ENCODE measurements at regions not wholly inside any gene's neighbourhood (a gene's known extent, or its start where the extent isn't known, plus 50 kb on each side); places are given as distances from the start of the nearest gene placed in this dataset.
"Not testable (repeated sequence)": the region's sequence is repeated elsewhere in the genome, so short reads cannot be mapped to it uniquely, and the experiment has no call there.

DNA sequence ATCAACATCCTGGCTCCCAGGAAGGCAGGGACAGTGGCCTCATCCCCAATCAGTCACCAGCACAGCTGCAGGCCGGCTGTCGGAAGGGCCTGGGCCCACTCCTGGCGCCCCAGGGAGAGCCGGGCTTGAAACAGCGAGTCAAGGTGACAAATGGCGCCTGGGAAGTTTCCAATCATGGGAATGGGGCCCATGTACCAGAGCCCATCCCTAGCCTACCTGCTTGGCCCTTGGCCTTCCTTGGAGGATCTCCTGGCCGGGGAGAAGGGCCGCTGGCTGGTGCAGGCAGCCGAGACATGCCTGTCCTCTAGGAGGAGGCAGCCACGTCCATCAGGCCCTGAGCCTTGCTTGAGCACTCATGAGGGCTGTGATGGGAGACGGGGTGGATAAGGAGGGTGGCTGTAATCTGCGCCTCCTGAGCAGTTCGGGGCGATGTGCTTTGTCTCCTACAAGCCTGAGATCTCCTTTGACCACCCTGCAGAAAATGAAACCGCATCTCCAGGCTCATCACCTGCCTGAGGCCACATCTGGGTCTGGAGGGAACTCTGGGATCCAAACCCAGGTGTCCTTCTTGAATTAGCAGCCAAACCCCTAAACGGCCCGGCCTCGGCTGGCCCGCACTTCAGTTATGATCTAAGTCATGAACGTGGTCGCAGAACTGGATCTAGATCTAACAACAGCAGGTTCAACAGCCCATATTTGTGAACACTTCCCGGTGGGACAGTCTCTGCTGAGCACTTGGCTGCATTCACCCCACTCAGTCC is 862.0 kb downstream of the TBC1D22A start:
- DNase-seq = no peak
- no peaks in the 10 kb centered on the region for H3K27me3 ChIP-seq (ENCODE audit: control insufficient read depth, insufficient read depth, low read length)
- H3K36me3 ChIP-seq (replicated peaks; ENCODE audit: control insufficient read depth, insufficient read depth, low read length) = no peaks in the 10 kb centered on the region
- no peak overlapping the region for H3K4me3 ChIP-seq (ENCODE audit: insufficient read depth, low read depth, low read length)

DNA sequence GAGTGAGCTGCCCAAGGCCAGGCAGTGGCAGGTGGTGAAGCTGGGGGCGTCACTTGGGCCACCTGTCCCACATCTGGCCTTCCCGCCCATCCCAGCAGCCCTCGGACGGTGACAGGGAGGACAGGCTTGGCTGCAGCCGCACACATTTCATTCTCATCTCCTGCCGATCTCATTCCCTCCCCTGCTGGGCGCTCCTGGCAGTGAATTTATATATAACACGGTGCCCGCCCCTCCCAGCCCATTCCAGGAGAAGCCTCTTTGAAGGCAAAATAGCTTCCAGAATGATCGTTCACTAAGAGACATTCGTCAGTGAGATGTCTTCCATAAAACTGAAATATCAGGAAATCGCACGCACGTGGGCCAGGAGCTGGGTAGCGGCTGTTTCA is 861.3 kb downstream of the TBC1D22A start:
- no peak for DNase-seq
- Histone ChIP-seq H3K27me3 (ENCODE audit: control insufficient read depth, insufficient read depth, low read length) (no peaks in the 10 kb centered on the region), H3K36me3 (replicated peaks; ENCODE audit: control insufficient read depth, insufficient read depth, low read length) (no peaks in the 10 kb centered on the region), H3K4me3 (ENCODE audit: insufficient read depth, low read depth, low read length) (no peak overlapping the region)

DNA sequence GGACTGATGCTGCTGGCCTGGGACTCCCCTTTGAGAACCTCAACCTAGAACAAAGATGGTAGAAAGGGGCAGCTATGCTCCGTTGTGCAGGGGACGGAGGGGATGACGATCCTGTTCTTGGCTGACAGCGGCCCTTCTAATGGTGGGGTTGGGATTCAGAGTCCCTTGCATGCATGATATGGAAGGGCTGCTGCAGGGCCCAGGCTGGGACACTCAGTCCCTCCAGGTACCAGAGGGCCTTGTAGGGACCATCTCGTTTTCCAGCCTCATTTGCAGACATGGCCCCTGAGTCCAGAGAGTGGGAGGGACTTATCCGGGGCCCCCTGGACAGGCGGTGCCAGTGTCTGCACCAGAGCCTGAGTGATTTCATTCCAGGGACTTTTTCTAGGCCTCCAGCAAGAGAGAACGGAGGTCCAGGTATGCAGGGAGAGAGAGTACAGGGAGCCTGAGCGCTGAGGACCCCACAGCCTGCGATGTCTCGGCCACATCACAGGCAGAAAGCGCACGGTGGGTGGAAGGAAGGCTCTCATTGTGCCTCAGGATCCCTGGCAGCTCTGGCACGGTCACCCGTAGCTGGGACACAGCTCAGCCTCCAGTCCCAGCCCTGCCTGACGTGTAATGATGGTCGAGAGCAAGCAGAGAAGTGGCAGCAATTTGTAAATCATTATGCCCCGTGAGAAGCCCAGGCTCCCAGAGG is 860.8 kb downstream of the TBC1D22A start:
- no peak for DNase-seq
- no peak overlapping the region for H3K4me3 ChIP-seq (ENCODE audit: insufficient read depth, low read depth, low read length)

DNA sequence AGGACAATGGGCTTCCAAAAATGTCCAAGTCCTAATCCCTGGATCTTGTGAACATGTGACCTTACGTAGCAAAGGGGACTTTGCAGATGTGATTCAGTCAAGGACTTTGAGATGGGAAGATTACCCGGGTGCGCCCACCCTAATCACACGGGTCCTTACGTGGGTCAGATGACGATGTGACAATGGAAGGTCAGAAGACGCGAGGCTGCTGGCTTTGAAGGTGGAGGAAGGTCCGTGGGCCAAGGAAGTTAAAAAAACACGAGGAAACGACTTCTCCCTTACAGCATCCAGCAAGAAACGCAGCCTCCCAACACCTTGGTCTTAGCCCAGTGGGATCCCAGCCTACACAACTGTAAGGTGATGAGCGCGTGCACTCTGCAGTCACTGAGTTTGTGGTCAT is 860.1 kb downstream of the TBC1D22A start:
- H3K4me3 ChIP-seq (ENCODE audit: insufficient read depth, low read depth, low read length) = no peak overlapping the region
- H3K27me3 ChIP-seq (ENCODE audit: control insufficient read depth, insufficient read depth, low read length) = no peaks in the 10 kb centered on the region
- DNase-seq = no peak
- no peaks in the 10 kb centered on the region for H3K36me3 ChIP-seq (replicated peaks; ENCODE audit: control insufficient read depth, insufficient read depth, low read length)

More for the DNA sequence above, 860.8 kb downstream of the TBC1D22A start:
- no peaks in the 10 kb centered on the region for H3K36me3 ChIP-seq (replicated peaks; ENCODE audit: control insufficient read depth, insufficient read depth, low read length)
- H3K27me3 ChIP-seq (ENCODE audit: control insufficient read depth, insufficient read depth, low read length) = no peaks in the 10 kb centered on the region

DNA sequence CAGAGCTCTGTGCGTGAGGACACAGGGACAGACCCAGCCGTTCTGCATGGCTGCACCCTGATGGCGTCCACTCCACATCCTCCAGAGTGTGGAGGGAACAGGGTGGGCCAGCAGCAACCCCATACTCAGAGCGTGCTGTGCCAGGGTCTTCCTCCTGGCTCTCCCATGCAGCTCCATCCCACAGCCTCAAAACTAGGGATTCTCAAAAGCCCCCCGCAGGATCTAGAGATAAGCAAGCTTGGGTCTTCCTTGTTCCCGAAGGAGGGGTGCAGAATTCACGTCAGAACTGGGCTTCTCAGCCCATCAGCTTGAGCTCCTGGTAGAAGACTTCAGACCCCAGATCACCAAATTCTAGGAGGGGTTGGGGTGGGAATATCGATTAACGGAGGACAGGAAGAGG is 858.8 kb downstream of the TBC1D22A start:
- DNase-seq = no peak
- H3K4me3 ChIP-seq (ENCODE audit: insufficient read depth, low read depth, low read length) = no peak overlapping the region
- H3K36me3 ChIP-seq (replicated peaks; ENCODE audit: control insufficient read depth, insufficient read depth, low read length) = no peaks in the 10 kb centered on the region
- H3K27me3 ChIP-seq (ENCODE audit: control insufficient read depth, insufficient read depth, low read length) = no peaks in the 10 kb centered on the region

DNA sequence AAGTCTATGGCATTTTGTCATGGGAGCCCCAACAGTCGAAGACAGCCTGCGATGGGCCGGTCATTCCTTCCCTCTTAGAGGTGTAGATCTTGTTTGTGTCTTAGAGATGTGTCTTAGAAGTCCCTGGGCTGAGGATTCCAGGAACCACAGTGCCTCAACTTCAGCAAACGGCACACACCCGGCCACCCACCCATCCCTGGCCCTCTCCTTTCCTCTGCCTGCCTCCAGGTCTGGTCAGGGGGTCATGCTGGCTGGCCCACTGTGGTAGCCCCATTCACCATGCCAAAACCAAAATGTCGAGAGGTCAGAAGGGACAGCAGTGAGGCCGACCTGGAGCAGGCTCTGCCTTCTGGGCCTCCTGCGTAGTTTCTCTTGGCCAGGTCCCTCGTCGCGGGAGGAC is 857.9 kb downstream of the TBC1D22A start:
- no peaks in the 10 kb centered on the region for H3K36me3 ChIP-seq (replicated peaks; ENCODE audit: control insufficient read depth, insufficient read depth, low read length)
- no peak overlapping the region for H3K4me3 ChIP-seq (ENCODE audit: insufficient read depth, low read depth, low read length)
- no peak for DNase-seq
- no peaks in the 10 kb centered on the region for H3K27me3 ChIP-seq (ENCODE audit: control insufficient read depth, insufficient read depth, low read length)

DNA sequence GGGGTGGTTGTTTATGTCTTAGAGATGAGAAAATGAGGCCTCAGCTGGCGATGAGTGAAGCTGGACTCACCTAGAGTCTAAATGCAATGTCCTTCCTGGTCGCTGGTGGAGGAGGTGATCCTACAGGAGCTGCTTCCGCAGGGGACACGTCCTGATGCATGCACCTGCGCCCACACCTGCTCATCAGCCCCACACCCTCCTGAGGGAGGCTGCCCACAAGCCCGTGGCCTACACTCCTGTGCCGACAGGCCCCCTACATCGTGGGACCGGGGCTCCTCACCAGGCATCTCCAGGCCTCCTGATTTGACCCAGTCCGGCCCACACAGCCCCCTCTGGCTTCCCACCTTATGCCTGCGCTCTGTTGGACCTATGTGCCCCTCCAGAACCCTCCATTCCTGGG is 857.2 kb downstream of the TBC1D22A start:
- no peak for DNase-seq

DNA sequence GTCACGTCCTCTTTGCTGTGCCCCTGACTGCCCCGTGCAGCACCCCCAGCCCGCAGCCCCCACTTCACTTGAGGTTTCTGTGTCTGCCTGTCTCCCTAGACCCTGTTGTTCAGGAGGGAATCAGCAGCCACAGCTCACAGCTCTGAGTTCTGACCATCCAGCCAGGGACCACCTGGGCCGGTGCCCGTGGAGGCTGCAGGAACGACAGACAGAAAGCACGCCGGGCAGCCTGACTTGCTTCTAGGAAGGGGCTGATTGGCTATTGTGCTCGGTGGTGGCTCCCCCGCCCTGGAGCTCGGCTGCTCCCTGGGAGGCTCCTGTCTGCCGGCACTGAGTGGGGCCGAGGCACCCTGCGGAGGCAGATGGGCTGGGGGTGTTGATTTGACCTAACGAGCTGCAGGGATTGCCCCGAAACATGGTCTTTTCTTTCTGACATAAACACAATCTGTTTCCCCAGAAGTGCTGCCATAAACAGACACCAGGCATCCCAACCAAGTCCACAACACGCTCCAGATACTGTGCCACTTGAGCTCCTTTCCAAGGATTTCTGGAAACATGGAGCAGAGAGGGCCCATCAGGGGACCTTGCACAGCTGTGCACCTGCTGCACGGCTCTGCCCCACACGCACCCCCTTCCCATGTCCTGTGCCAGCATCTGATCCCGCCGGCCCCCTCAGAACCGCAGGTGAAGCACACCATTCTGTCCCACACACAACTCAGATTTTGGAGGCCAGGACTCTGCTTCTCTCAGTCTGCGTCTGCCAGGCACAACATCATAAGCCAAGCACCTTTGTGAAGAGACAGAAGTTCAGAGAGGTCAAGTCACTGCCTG is 855.9 kb downstream of the TBC1D22A start:
- DNase-seq = peak; percentile 73
- Histone ChIP-seq H3K27me3 (ENCODE audit: control insufficient read depth, insufficient read depth, low read length) (no peaks in the 10 kb centered on the region), H3K36me3 (replicated peaks; ENCODE audit: control insufficient read depth, insufficient read depth, low read length) (no peaks in the 10 kb centered on the region), H3K4me3 (ENCODE audit: insufficient read depth, low read depth, low read length) (no peak overlapping the region)

More for the DNA sequence above, 857.2 kb downstream of the TBC1D22A start:
- no peaks in the 10 kb centered on the region for H3K36me3 ChIP-seq (replicated peaks; ENCODE audit: control insufficient read depth, insufficient read depth, low read length)
- H3K4me3 ChIP-seq (ENCODE audit: insufficient read depth, low read depth, low read length) = no peak overlapping the region
- no peaks in the 10 kb centered on the region for H3K27me3 ChIP-seq (ENCODE audit: control insufficient read depth, insufficient read depth, low read length)

DNA sequence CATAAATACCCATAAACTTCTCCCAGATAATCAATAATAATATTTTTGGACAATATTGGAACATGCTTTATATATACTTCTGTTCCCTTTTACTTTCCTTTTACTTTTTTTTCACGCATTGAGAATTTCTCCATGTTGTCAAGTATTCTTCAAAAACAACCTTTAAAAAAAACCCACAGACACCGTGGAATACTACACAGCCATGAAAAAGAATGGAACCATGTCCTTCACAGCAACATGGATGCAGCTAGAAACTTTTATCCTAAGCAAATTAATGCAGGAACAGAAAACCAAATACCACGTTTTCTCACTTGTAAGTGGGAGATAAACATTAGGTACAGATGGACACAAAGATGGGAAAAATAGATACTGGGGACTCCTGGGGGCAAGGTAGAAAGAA is 854.7 kb downstream of the TBC1D22A start:
- no peak for DNase-seq
- no peaks in the 10 kb centered on the region for H3K27me3 ChIP-seq (ENCODE audit: control insufficient read depth, insufficient read depth, low read length)
- no peaks in the 10 kb centered on the region for H3K36me3 ChIP-seq (replicated peaks; ENCODE audit: control insufficient read depth, insufficient read depth, low read length)
- no peak overlapping the region for H3K4me3 ChIP-seq (ENCODE audit: insufficient read depth, low read depth, low read length)

DNA sequence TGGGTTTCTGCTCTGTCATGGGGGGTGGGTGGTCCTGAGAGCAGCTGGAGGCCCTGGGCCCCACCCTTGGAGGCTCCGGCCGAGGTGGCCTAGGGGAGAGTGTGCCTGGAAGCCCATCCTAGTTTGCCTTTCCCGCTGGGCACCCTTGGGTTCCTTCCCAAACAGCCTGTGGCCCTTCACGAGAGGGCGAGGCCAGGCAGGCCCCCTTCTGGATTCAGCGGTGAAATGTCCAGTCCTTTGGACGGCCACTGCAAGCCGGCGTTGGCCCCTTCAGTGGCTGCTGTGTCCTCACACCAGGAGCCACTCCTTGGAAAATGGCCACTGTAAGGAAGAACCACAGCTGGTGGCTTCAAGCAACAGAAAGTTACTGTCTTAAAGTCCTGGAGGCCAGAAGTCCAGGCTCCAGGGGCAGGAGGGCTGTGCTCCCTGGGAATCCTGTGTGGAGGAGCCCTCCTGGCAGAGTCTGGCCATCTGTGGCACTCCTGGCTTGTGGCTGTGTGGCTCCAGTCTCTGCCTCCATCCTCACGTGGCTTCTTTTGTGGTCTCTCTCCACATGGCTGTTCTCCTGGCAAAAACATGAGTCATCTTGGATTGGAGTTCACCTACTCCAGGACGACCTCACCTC is 854.1 kb downstream of the TBC1D22A start:
- DNase-seq = no peak
- no peaks in the 10 kb centered on the region for H3K27me3 ChIP-seq (ENCODE audit: control insufficient read depth, insufficient read depth, low read length)
- no peak overlapping the region for H3K4me3 ChIP-seq (ENCODE audit: insufficient read depth, low read depth, low read length)
- H3K36me3 ChIP-seq (replicated peaks; ENCODE audit: control insufficient read depth, insufficient read depth, low read length) = no peaks in the 10 kb centered on the region

DNA sequence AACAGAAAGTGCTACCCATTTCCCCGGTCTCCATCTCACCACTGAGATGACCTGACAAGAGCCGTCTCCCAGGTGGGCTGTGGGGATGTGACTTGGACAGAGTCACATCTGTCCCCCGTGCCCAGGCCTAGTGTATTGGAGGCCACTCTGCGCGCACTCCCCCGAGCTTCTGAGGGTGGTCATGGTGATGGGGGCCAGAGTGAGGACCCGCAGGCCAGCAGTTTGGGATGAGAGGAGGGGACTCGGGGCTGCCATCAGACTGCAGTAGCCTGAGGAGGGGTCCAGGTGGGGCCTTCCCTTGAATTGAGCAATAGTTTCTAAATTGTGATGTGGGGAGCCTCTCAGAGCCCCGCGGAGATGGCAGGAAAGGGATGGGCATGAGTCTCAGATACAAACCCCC is 852.6 kb downstream of the TBC1D22A start:
- no peak overlapping the region for H3K4me3 ChIP-seq (ENCODE audit: insufficient read depth, low read depth, low read length)
- H3K27me3 ChIP-seq (ENCODE audit: control insufficient read depth, insufficient read depth, low read length) = no peaks in the 10 kb centered on the region
- no peaks in the 10 kb centered on the region for H3K36me3 ChIP-seq (replicated peaks; ENCODE audit: control insufficient read depth, insufficient read depth, low read length)
- no peak for DNase-seq

DNA sequence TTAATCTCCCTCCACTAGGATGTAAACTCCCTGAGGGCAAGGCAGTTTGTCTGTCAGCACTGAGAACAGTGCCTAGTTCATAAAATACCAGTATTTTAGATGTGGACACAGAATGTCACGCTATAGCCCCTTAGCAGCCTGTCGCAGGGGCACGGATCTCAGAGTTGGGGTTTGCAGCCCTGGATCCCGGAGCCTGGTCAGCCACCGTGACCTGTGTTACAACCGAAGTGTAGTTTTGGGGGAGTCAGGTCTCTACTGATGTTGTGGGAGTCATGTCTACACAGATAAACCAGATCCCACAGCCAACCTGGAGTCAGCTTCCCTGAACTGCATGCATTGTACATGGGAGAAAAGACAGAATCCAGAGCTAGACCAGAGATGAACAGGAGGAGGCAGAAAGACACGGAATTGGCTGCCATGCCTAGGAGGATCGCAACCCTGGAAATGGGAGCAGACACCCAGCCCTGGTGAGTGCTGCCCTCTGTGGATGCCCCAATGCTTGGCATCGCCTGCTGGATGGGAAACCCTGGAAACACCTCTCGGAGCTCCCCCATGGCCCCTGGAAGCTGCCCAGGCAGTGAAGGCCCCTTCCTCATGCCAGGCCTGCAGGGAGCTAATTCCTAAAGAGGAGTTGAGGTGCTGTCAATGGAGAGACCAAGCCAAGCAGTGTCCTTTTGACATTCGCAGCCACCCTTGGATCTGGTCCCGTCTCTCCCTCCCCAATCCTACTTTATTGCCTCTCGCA is 851.3 kb downstream of the TBC1D22A start:
- no peak for DNase-seq
- Histone ChIP-seq H3K27me3 (ENCODE audit: control insufficient read depth, insufficient read depth, low read length) (no peaks in the 10 kb centered on the region), H3K36me3 (replicated peaks; ENCODE audit: control insufficient read depth, insufficient read depth, low read length) (no peaks in the 10 kb centered on the region), H3K4me3 (ENCODE audit: insufficient read depth, low read depth, low read length) (no peak overlapping the region)

DNA sequence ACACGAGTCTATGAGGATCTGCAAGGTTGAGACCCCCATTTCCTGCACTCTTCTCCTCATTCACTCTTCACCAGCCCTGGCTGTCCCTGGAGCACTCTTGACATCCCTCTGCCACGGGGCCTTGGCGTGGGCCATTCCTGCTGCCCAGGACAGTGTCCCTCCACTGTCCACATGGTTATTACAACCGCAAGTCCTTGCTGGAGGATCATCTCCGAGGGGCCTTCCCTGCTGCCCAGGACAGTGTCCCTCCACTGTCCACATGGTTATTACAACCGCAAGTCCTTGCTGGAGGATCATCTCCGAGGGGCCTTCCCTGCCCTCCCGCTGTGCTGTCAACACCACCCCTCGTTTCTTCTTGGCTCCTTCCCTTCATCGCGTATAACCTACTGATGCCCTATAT is 850.7 kb downstream of the TBC1D22A start:
- H3K27me3 ChIP-seq (ENCODE audit: control insufficient read depth, insufficient read depth, low read length); H3K36me3 ChIP-seq (replicated peaks; ENCODE audit: control insufficient read depth, insufficient read depth, low read length); H3K4me3 ChIP-seq (ENCODE audit: insufficient read depth, low read depth, low read length); DNase-seq: not testable (repeated sequence)

DNA sequence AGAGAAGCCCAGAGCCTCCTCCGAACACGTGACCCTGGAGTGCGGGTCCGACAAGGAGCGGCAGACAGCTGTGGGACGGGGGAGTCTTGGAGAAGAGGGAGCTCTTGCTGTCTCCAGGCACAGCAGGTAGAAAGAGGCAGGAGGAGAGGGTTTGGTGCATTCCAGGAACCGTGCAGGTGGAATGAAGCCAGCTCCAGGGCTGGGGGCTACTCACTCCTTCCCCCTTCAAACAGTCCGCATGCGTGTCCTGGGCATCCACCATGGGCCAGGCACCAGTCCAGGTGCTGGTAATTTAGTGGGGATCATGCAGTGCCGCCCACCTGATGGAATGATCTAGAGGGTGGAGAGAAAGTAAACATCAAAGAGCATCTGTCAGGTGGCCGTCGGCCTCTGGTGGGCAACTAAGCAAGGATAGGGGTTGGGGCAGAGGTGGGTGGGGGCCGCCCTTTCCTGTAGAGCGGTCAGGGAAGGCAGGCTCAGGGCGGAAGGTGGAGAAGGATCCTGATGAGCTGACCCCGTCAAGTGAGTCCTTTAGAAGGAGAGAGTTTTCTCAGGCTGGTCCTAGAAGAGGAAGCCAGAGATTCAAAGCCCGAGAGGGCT is 850.0 kb downstream of the TBC1D22A start:
- DNase-seq = no peak
- Histone ChIP-seq H3K4me3 (ENCODE audit: insufficient read depth, low read depth, low read length) (no peak overlapping the region), H3K36me3 (replicated peaks; ENCODE audit: control insufficient read depth, insufficient read depth, low read length) (no peaks in the 10 kb centered on the region)

More for the DNA sequence above, 850.0 kb downstream of the TBC1D22A start:
- no peaks in the 10 kb centered on the region for H3K27me3 ChIP-seq (ENCODE audit: control insufficient read depth, insufficient read depth, low read length)

Measured in H7 (cell line).